Activated naive CD8-positive, alpha-beta T cell treated with anti-CD3 and anti-CD28 coated beads, Interleukin-2, amount 10 ng/mL, durations not matched to agents 7 days and 5 days (primary cell): ENCODE measurements at regions not wholly inside any gene's neighbourhood (a gene's known extent, or its start where the extent isn't known, plus 50 kb on each side); places are given as distances from the start of the nearest gene placed in this dataset.
"Not testable (repeated sequence)": the region's sequence is repeated elsewhere in the genome, so short reads cannot be mapped to it uniquely, and the experiment has no call there.

Experiments used
- ATAC-seq: fragments of 150-1000 bp; cut with Tn5 transposase; one replicate; pipeline ENCODE4 v1.10.0; 2021; ENCODE audit warnings: low read depth, moderate library complexity
- POLR2A ChIA-PET: fragments of 350-600 bp; sonication (Branson Sonifier 250); formaldehyde crosslinking; loops from one replicate; lab custom pipeline; 2021; ENCODE audit warnings: antibody characterized with exemption; lab: Charles Lee
- DNase-seq: peaks from one replicate; pipeline ENCODE4 v3.0.0; 2021
- H3K27ac Mint-ChIP-seq: one replicate; pipeline ENCODE4 v1.8.0; 2022; ENCODE audit warnings: mild to moderate bottlenecking, mixed read lengths
- H3K27me3 Mint-ChIP-seq: one replicate; pipeline ENCODE4 v1.8.0; 2022; ENCODE audit warnings: mild to moderate bottlenecking, moderate library complexity, mixed read lengths
- H3K36me3 Mint-ChIP-seq: one replicate; pipeline ENCODE4 v1.8.0; 2021; ENCODE audit warnings: mild to moderate bottlenecking, mixed read lengths
- H3K4me1 Mint-ChIP-seq: one replicate; pipeline ENCODE4 v1.8.0; 2021; ENCODE audit warnings: mixed read lengths
- H3K4me3 Mint-ChIP-seq: one replicate; pipeline ENCODE4 v1.8.0; 2022; ENCODE audit warnings: mild to moderate bottlenecking, moderate library complexity, mixed read lengths
- H3K9me3 Mint-ChIP-seq: one replicate; pipeline ENCODE4 v1.8.0; 2021; ENCODE audit warnings: mixed read lengths

DNA sequence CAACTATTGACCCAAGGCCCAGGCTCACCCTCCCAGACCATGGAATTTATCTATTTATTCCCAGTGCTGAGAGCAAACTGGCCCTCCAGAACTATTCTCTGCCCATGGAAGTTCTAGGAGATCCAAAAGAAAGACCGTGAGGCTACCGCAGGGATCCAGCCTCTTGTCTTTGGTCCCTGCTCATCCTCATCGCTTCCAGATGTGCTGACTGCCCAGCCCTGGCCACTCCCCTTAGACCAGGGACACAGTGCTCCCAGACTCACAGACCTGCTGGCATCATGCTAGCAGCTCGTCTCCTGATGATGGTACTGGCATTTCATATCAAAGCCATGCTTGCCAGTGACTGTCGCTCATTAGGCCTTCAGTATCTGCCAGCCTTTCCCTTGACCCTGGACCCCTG lies 405.7 kb upstream of the PPP2R3A start:
- POLR2A ChIA-PET = no interaction called here
- Mint-ChIP-seq H3K27me3 (no peaks in the 10 kb centered on the region), H3K4me3 (no peak overlapping the region)

DNA sequence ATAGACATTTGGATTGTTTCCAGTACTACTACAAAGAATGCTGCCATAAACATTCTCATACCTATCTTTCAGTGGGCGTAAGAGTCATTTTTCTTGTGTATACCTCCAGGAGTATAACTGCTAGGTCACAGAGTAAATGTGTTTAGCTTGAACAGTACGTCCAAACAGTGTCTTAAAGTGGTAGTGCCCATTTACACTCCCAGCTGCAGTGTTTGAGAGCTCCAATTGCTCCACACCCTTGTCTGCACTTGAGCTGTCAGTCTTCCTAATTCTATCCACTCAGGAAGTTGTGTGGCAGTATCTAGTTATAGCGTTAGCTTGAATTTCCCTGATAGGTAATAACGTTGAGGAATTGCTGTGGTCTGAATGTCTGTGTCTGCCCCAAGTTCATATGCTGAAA lies 404.7 kb upstream of the PPP2R3A start:
- H3K4me1 Mint-ChIP-seq = no peaks in the 10 kb centered on the region
- H3K36me3 Mint-ChIP-seq = no peaks in the 10 kb centered on the region
- H3K9me3 Mint-ChIP-seq = no peaks in the 10 kb centered on the region
- no peaks in the 10 kb centered on the region for H3K27me3 Mint-ChIP-seq
- no peak overlapping the region for H3K27ac Mint-ChIP-seq
- DNase-seq (no peak), ATAC-seq (no peak)
- no peak overlapping the region for H3K4me3 Mint-ChIP-seq
- POLR2A ChIA-PET = no interaction called here

More for the DNA sequence above, 405.7 kb upstream of the PPP2R3A start:
- ATAC-seq (no peak), DNase-seq (no peak)
- Mint-ChIP-seq H3K9me3 (no peaks in the 10 kb centered on the region), H3K27ac (no peak overlapping the region), H3K4me1 (no peaks in the 10 kb centered on the region), H3K36me3 (no peaks in the 10 kb centered on the region)

DNA sequence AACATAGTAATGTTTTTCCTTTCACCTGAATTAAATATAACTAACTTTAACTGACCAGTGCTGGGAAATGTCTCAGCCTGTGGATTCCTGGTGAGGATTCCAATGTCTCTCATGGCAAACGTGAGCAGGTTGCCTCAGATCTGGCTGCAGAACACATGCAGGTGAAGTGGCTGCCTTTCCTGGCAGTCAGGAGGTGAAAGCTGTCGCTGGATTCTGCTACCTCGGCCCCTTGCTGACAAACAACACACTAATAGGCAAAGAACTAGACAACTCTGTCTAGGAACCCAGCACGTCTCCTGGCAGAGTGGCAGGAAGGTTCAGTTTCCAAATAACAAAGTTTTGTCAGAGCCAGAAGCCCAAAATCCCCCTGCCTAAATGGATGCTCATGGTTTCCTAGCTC lies 400.8 kb upstream of the PPP2R3A start:
- no peaks in the 10 kb centered on the region for H3K4me1 Mint-ChIP-seq
- no peaks in the 10 kb centered on the region for H3K36me3 Mint-ChIP-seq
- H3K4me3 Mint-ChIP-seq = no peak overlapping the region
- H3K9me3 Mint-ChIP-seq = no peaks in the 10 kb centered on the region
- POLR2A ChIA-PET = no interaction called here
- no peaks in the 10 kb centered on the region for H3K27me3 Mint-ChIP-seq
- ATAC-seq (no peak), DNase-seq (no peak)
- no peak overlapping the region for H3K27ac Mint-ChIP-seq

DNA sequence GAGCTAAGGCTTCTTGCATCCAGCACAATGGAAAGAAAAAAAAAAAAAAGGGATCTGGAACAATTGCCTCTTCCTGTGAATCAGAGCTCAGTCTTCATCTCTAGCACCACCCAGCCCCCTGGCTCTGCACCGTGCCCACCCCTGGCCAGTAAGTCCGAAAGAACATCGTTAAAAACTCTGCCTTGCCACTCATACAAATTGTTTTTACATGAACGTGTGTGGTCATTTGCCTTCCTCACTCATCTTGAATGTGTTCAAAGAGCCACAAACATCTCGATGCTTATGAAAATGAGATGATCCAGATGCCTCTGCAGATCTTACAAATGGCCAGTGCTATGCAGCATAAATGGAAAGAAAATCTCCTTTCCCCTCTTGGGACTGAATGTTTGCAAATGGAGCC lies 400.0 kb upstream of the PPP2R3A start:
- POLR2A ChIA-PET = no interaction called here
- H3K9me3 Mint-ChIP-seq = no peaks in the 10 kb centered on the region
- ATAC-seq (no peak), DNase-seq (no peak)
- H3K27me3 Mint-ChIP-seq = no peaks in the 10 kb centered on the region
- H3K4me1 Mint-ChIP-seq = no peaks in the 10 kb centered on the region
- H3K27ac Mint-ChIP-seq = no peak overlapping the region
- H3K36me3 Mint-ChIP-seq = no peaks in the 10 kb centered on the region
- no peak overlapping the region for H3K4me3 Mint-ChIP-seq

DNA sequence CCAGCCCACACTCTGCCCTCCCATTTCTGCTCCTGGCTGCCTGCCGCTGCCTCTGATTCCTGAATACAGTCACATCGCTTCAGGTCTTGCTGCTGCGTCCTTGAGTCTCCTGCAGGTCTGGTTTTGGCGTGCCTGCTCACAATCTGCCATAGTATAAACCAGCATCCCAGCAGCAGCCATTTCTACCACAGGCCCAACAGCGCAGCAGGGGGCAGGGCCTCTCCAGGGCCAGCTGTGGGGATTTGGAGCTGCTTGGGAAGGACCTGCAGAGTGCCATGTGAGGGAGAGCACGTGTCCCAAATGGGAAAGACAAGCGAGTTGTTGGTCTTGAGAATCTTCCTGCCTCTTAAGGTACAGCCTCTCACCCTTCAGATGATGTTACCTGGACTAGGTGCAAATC lies 398.3 kb upstream of the PPP2R3A start:
- Mint-ChIP-seq H3K27me3 (no peaks in the 10 kb centered on the region), H3K9me3 (no peaks in the 10 kb centered on the region), H3K36me3 (no peaks in the 10 kb centered on the region), H3K4me1 (no peaks in the 10 kb centered on the region), H3K27ac (no peak overlapping the region), H3K4me3 (no peak overlapping the region)
- no peak for ATAC-seq
- POLR2A ChIA-PET = no interaction called here
- DNase-seq = no peak

DNA sequence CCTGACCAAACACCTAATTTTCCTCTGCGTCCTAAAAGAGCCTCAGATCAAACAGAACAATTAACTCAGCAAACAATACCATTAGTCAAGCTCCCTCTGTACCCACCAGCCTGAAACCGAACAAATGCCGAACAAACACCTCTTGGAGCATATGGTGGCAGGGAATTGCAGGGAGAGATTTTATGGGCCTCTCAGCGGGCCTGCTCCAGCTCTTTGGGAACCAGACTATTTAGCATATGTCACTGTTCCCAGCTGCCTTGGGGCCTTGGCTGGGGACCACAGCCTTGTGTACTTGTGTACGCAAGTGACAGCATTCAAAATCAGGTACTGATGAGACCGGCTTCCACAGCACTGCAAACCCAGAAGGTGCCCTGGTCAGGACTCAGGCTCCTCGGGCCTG lies 388.8 kb upstream of the PPP2R3A start:
- no peaks in the 10 kb centered on the region for H3K27me3 Mint-ChIP-seq
- H3K27ac Mint-ChIP-seq = no peak overlapping the region
- DNase-seq (no peak), ATAC-seq (no peak)
- POLR2A ChIA-PET = no interaction called here
- H3K36me3 Mint-ChIP-seq = no peaks in the 10 kb centered on the region
- H3K4me1 Mint-ChIP-seq = no peaks in the 10 kb centered on the region
- no peak overlapping the region for H3K4me3 Mint-ChIP-seq
- no peaks in the 10 kb centered on the region for H3K9me3 Mint-ChIP-seq

DNA sequence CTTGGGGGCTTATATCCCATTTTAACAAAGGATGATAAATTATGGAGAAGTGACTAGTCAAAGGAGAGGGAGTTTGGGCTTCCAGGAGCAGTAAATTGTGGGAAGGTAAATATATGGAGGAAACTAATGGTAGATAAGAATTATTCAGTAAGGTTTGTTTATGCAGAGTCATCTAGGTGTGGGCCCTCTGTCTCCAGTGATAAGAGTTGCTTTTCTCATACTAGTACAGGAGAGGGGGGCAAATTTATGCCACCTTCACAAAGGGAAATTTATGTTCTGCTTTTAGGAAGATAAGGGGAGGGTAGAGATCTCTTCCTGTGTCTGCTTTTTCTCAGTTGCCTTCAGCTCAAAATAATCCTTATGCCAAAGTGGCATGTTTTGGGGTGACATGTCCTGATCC lies 383.7 kb upstream of the PPP2R3A start:
- H3K9me3 Mint-ChIP-seq = no peaks in the 10 kb centered on the region
- no peaks in the 10 kb centered on the region for H3K36me3 Mint-ChIP-seq
- H3K27ac Mint-ChIP-seq = no peak overlapping the region
- no peaks in the 10 kb centered on the region for H3K27me3 Mint-ChIP-seq
- DNase-seq (no peak), ATAC-seq (no peak)
- POLR2A ChIA-PET = no interaction called here
- H3K4me3 Mint-ChIP-seq = no peak overlapping the region
- no peaks in the 10 kb centered on the region for H3K4me1 Mint-ChIP-seq

DNA sequence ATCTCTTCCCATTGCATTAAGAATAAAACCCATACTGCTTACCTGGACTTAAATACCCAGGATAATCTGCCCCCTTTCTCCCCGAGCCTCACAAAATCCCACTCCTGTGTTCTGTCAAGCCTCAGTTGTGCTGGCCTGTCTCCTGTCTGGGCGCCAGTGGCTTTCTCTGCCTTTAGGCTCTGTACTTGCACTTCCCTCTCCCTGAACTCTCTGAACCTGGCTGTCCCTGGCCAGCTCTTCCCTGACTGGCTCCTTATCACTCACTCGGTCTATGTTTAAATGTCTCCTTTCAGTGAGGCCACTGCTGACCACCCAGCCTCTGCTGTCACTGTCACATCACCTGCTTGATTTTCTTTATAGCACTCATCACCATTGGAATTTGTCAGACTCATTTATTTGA lies 382.7 kb upstream of the PPP2R3A start:
- Mint-ChIP-seq H3K27ac (no peak overlapping the region), H3K4me3 (no peak overlapping the region), H3K9me3 (no peaks in the 10 kb centered on the region), H3K4me1 (no peaks in the 10 kb centered on the region), H3K36me3 (no peaks in the 10 kb centered on the region), H3K27me3 (no peaks in the 10 kb centered on the region)
- POLR2A ChIA-PET = no interaction called here
- ATAC-seq (no peak), DNase-seq (no peak)

DNA sequence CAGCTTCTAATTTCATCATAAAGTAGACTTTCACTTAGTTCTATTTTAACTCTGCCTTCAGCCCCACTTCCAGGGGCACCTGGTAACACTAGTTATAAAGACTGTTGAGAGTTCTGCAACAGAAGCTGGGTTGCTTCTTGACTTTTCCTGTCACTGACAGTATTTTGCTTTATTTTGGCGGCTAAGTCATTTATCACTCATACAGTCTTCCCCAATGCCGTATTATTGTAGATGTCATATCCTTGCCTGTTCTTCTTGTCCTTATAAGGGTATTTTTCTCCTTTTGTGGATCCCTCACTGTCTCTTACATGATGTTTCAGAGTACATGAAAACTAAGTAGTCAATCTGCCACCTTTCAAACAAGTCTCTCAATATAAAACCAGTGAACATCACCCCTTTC lies 369.0 kb upstream of the PPP2R3A start:
- POLR2A ChIA-PET = no interaction called here
- H3K4me1 Mint-ChIP-seq = no peaks in the 10 kb centered on the region
- no peaks in the 10 kb centered on the region for H3K9me3 Mint-ChIP-seq
- H3K36me3 Mint-ChIP-seq = no peaks in the 10 kb centered on the region
- H3K27me3 Mint-ChIP-seq = no peaks in the 10 kb centered on the region
- no peak overlapping the region for H3K4me3 Mint-ChIP-seq
- no peak for ATAC-seq
- H3K27ac Mint-ChIP-seq = no peak overlapping the region
- no peak for DNase-seq

DNA sequence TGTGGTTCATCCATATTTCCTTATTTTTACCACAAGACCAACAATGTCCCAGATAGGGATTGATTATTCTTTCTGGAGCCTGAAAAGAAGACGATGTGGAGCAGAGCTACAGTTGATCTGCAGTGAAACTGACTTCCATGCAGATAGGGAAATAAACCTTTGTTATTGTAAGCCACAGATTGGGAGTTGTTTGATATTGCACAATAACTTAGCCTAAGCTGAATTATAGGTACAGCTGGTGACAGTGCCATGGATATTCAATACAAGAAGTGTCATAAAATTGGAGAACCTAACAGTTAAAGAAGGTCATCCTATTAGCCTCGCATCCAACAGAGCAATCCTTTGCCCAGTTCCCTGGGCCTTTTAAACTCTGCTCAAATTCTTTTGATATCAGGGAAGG lies 367.7 kb upstream of the PPP2R3A start:
- Mint-ChIP-seq H3K4me1 (no peaks in the 10 kb centered on the region), H3K9me3 (no peaks in the 10 kb centered on the region), H3K36me3 (no peaks in the 10 kb centered on the region), H3K27me3 (no peaks in the 10 kb centered on the region), H3K27ac (no peak overlapping the region), H3K4me3 (no peak overlapping the region)
- no peak for DNase-seq
- POLR2A ChIA-PET = no interaction called here
- no peak for ATAC-seq

DNA sequence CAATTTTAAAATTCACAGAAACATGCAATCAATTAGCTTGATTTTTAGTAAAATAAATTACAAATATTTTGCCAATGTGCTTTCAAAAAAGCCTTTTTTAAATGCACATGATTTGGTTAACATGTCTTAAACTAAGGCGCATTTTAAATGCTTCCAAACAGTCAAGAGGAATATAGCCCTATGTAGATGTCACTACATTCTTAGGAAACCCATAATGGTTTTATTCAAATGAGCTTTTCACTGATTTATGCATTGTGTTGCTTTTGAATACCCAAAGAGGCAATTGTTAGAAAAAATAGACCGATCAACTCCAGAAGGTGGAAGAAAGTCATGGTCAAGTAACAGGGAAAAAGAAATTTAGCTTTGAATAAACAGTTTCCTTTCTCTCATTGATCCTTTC lies 366.9 kb upstream of the PPP2R3A start:
- H3K9me3 Mint-ChIP-seq = no peaks in the 10 kb centered on the region
- ATAC-seq = no peak
- POLR2A ChIA-PET = no interaction called here

DNA sequence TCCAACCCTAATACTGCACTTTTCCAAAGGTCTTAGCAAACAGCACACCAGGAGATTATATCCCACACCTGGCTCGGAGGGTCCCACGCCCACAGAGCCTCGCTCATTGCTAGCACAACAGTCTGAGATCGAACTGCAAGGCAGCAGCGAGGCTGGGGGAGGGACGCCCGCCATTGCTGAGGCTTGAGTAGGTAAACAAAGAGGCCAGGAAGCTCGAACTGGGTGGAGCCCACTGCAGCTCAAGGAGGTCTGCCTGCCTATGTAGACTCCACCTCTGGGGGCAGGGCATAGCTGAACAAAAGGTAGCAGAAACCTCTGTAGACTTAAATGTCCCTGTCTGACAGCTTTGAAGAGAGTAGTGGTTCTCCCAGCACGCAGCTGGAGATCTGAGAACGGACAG lies 361.0 kb upstream of the PPP2R3A start:
- H3K4me3 Mint-ChIP-seq, H3K36me3 Mint-ChIP-seq, POLR2A ChIA-PET, ATAC-seq, H3K4me1 Mint-ChIP-seq, H3K27ac Mint-ChIP-seq, DNase-seq, H3K9me3 Mint-ChIP-seq, H3K27me3 Mint-ChIP-seq: not testable (repeated sequence)

More for the DNA sequence above, 366.9 kb upstream of the PPP2R3A start:
- H3K27me3 Mint-ChIP-seq = no peaks in the 10 kb centered on the region
- DNase-seq = no peak
- no peak overlapping the region for H3K27ac Mint-ChIP-seq
- no peak overlapping the region for H3K4me3 Mint-ChIP-seq
- H3K36me3 Mint-ChIP-seq = no peaks in the 10 kb centered on the region
- no peaks in the 10 kb centered on the region for H3K4me1 Mint-ChIP-seq

DNA sequence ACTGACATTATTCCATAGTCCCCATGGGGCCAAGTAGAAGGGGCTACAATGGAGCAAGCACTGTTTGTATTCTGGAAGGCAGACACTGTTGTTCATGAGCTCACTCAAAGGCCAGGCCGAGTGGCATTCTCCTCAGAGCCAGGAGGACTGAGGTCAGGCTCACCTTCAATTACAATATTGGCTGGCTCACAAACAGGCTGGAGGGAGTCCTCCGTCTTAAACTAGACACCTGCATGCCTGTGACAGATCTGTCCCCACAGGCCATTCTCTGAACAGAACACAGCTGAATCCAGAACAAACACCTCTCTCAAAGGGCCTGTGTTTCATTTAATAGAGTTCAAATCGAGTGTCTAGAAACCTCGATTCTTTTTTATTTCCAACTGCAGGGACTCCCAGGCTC lies 347.4 kb upstream of the PPP2R3A start:
- POLR2A ChIA-PET = no interaction called here
- ATAC-seq (no peak), DNase-seq (no peak)
- H3K9me3 Mint-ChIP-seq = no peaks in the 10 kb centered on the region
- no peak overlapping the region for H3K4me3 Mint-ChIP-seq
- H3K4me1 Mint-ChIP-seq = no peaks in the 10 kb centered on the region
- H3K27ac Mint-ChIP-seq = no peak overlapping the region
- no peaks in the 10 kb centered on the region for H3K36me3 Mint-ChIP-seq
- no peaks in the 10 kb centered on the region for H3K27me3 Mint-ChIP-seq

DNA sequence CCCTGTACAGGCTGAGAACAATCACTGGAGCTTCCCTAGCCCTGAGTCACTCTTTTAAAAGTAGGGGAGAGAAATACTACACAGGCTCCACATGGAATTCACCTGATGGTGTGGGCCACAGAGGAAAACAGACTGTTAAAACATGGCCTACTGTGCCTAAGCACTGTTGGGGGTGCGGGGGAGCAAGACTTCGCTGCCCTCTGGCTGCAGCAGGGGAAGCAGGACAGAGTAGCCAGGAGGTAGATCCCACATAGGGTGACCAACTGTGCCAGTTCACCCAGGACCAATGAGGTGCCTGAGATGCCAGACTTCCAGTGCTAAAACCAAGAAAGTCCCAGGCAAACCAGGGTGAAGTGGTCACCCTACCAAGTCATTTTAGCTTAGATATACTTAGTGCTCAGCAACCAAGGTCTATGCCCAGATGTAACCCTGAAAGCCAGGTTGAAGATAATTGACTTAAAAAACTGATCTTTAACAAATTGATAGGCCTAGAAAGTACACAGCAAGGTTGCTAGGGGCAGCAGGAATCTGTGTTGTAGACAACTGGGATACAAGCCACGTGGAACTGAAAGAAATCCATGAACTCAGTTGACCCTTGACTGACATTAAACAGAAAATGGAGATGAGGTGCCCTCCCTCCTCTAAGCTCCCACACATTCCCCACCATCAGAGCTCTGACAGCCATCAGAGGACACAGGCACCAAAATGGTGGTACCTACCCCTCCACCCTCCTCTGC lies 344.2 kb upstream of the PPP2R3A start:
- POLR2A ChIA-PET = no interaction called here
- Mint-ChIP-seq H3K27ac (no peak overlapping the region), H3K9me3 (no peaks in the 10 kb centered on the region), H3K4me3 (no peak overlapping the region), H3K4me1 (no peaks in the 10 kb centered on the region), H3K27me3 (no peaks in the 10 kb centered on the region), H3K36me3 (no peaks in the 10 kb centered on the region)
- DNase-seq = no peak
- ATAC-seq = no peak

DNA sequence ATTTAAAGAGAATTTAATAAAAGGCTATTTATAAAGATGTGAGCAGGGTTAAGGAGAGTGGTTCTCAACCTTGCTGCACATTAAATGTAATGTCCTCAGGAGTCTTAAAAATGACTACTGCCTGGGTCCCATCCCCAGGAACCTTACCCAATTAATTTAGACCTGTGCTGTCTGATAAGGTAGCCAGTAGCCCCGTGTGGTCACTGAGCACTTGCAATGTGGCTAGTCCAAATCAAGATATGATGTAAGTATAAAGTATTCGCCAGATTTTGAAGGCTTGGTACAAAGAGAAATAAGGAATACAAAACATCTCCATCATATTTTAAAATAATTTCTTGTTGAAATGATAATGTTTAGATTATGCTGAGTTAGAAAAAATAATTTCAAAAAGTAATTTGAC lies 343.3 kb upstream of the PPP2R3A start:
- DNase-seq (no peak), ATAC-seq (no peak)
- H3K4me3 Mint-ChIP-seq = no peak overlapping the region
- H3K4me1 Mint-ChIP-seq = no peaks in the 10 kb centered on the region
- POLR2A ChIA-PET = no interaction called here
- H3K27me3 Mint-ChIP-seq = no peaks in the 10 kb centered on the region
- H3K27ac Mint-ChIP-seq = no peak overlapping the region
- no peaks in the 10 kb centered on the region for H3K9me3 Mint-ChIP-seq
- no peaks in the 10 kb centered on the region for H3K36me3 Mint-ChIP-seq
